ENCODE measurements at regions not wholly inside any gene's neighbourhood (a gene's known extent, or its start where the extent isn't known, plus 50 kb on each side); places are given as distances from the start of the nearest gene placed in this dataset.

- no peak for TF ChIP-seq CTCF (IDR thresholded peaks at IDR 0.05; ENCODE audit: borderline replicate concordance, control extremely low read depth, extremely low read depth, insufficient read depth, missing control alignments)
- no peak for DNase-seq (ENCODE audit: low spot score)
- in situ Hi-C loops (cut with MboI; ENCODE audit: low sequenced_read_pairs, unreplicated experiment): no loop called here
These were observed 200.6 kb upstream of the IRX1 start for GRCh38 chr5:3394891-3395599.

GRCh38 chr5:3393920-3394597 lies 201.6 kb upstream of the IRX1 start:
- TF ChIP-seq CTCF (IDR thresholded peaks at IDR 0.05; ENCODE audit: borderline replicate concordance, control extremely low read depth, extremely low read depth, insufficient read depth, missing control alignments): no peak
- DNase-seq (ENCODE audit: low spot score): no peak
- in situ Hi-C loops (cut with MboI; ENCODE audit: low sequenced_read_pairs, unreplicated experiment): no loop called here

- no peak for TF ChIP-seq CTCF (IDR thresholded peaks at IDR 0.05; ENCODE audit: borderline replicate concordance, control extremely low read depth, extremely low read depth, insufficient read depth, missing control alignments)
- in situ Hi-C loops (cut with MboI; ENCODE audit: low sequenced_read_pairs, unreplicated experiment): no loop called here
- DNase-seq (ENCODE audit: low spot score): no peak
These were observed 202.3 kb upstream of the IRX1 start for GRCh38 chr5:3393122-3393919.

- no peak for TF ChIP-seq CTCF (IDR thresholded peaks at IDR 0.05; ENCODE audit: borderline replicate concordance, control extremely low read depth, extremely low read depth, insufficient read depth, missing control alignments)
- in situ Hi-C loops (cut with MboI; ENCODE audit: low sequenced_read_pairs, unreplicated experiment): no loop called here
- no peak for DNase-seq (ENCODE audit: low spot score)
These were observed 203.2 kb upstream of the IRX1 start for GRCh38 chr5:3392306-3392939.

GRCh38 chr5:3391210-3391609 lies 204.4 kb upstream of the IRX1 start:
- TF ChIP-seq CTCF (IDR thresholded peaks at IDR 0.05; ENCODE audit: borderline replicate concordance, control extremely low read depth, extremely low read depth, insufficient read depth, missing control alignments): no peak
- no peak for DNase-seq (ENCODE audit: low spot score)
- in situ Hi-C loops (cut with MboI; ENCODE audit: low sequenced_read_pairs, unreplicated experiment): no loop called here

GRCh38 chr5:3389471-3390026 lies 206.1 kb upstream of the IRX1 start:
- TF ChIP-seq CTCF (IDR thresholded peaks at IDR 0.05; ENCODE audit: borderline replicate concordance, control extremely low read depth, extremely low read depth, insufficient read depth, missing control alignments): no peak
- DNase-seq (ENCODE audit: low spot score): no peak
- in situ Hi-C loops (cut with MboI; ENCODE audit: low sequenced_read_pairs, unreplicated experiment): no loop called here
